ENCODE measurements at regions not wholly inside any gene's neighbourhood (a gene's known extent, or its start where the extent isn't known, plus 50 kb on each side); places are given as distances from the start of the nearest gene placed in this dataset.

DNA sequence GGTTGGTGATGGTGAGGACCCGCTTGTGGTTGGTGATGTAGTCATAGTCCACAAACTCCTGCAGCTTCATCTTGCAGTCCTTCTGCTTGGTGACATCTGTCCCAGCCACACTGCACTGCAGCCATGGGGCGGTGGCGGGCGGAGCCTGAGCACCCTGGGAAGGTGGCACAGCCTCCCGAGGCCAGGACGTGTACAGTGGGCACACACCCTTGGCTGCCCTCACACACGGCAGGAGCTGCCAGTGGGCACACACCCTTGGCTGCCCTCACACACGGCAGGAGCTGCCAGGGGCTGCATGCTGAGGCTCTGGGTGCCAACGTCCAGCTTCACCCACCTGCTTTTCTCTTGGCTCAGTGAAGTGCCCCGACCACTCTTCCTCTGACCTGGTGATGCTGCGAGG lies 128.7 kb downstream of the TUBA3C start:
- TF ChIP-seq CTCF (IDR thresholded peaks at IDR 0.05) (no peak), POLR2A (IDR thresholded peaks at IDR 0.05) (no peak)
